Nephron progenitor cell (in vitro differentiated cells): ENCODE measurements at regions not wholly inside any gene's neighbourhood (a gene's known extent, or its start where the extent isn't known, plus 50 kb on each side); places are given as distances from the start of the nearest gene placed in this dataset.

Experiments used
- DNase-seq: peaks from one replicate; pipeline ENCODE4 v3.0.0; 2021
- H3K27ac Mint-ChIP-seq: 2 replicates; pipeline ENCODE4 v1.8.0; 2021; ENCODE audit warnings: mild to moderate bottlenecking, moderate library complexity, mixed read lengths
- H3K27me3 Mint-ChIP-seq: 2 replicates; pipeline ENCODE4 v1.8.0; 2021; ENCODE audit warnings: mild to moderate bottlenecking, low read depth, mixed read lengths; ENCODE audit not compliant: poor library complexity
- H3K36me3 Mint-ChIP-seq: 2 replicates; pipeline ENCODE4 v1.8.0; 2021; ENCODE audit warnings: low read depth, mixed read lengths
- H3K4me1 Mint-ChIP-seq: 2 replicates; pipeline ENCODE4 v1.8.0; 2021; ENCODE audit warnings: mixed read lengths
- H3K4me3 Mint-ChIP-seq: 2 replicates; pipeline ENCODE4 v1.8.0; 2021; ENCODE audit warnings: mild to moderate bottlenecking, moderate library complexity, mixed read lengths
- H3K9me3 Mint-ChIP-seq: 2 replicates; pipeline ENCODE4 v1.8.0; 2021; ENCODE audit warnings: mild to moderate bottlenecking, moderate library complexity, mixed read lengths
- CTCF ChIP-seq: fragments of 200-600 bp; sonication (generic); IDR thresholded peaks from 2 replicates; pipeline ENCODE4 v1.5.0; 2021; ENCODE audit warnings: antibody characterized with exemption

- no peak for TF ChIP-seq CTCF
- Mint-ChIP-seq H3K27ac (no peak overlapping the region), H3K4me3 (no peak overlapping the region), H3K27me3 (peaks cover 2% of the 10 kb centered on the region), H3K4me1 (peaks cover 10% of the 10 kb centered on the region), H3K9me3 (peaks cover 6% of the 10 kb centered on the region), H3K36me3 (no peaks in the 10 kb centered on the region)
- DNase-seq, result no peak
Observed at GRCh38 chr13:75161804-75162203, 320.2 kb downstream of the TBC1D4 start.

- Mint-ChIP-seq H3K4me1 (peaks cover 10% of the 10 kb centered on the region), H3K27ac (no peak overlapping the region), H3K36me3 (no peaks in the 10 kb centered on the region), H3K4me3 (no peak overlapping the region), H3K9me3 (peaks cover 14% of the 10 kb centered on the region), H3K27me3 (peaks cover 2% of the 10 kb centered on the region)
- no peak for TF ChIP-seq CTCF
- DNase-seq, result no peak
Observed at GRCh38 chr13:75160984-75161383, 321.0 kb downstream of the TBC1D4 start.

- H3K4me3 Mint-ChIP-seq, result no peak overlapping the region
- no peak for DNase-seq
- H3K4me1 Mint-ChIP-seq, result no peaks in the 10 kb centered on the region
- peaks cover 7% of the 10 kb centered on the region for H3K36me3 Mint-ChIP-seq
- no peak for TF ChIP-seq CTCF
- H3K27me3 Mint-ChIP-seq, result no peaks in the 10 kb centered on the region
- no peak overlapping the region for H3K27ac Mint-ChIP-seq
- peaks cover 32% of the 10 kb centered on the region for H3K9me3 Mint-ChIP-seq
Observed at GRCh38 chr13:75154331-75154730, 327.6 kb downstream of the TBC1D4 start.

- Mint-ChIP-seq H3K4me3 (no peak overlapping the region), H3K36me3 (peaks cover 7% of the 10 kb centered on the region), H3K9me3 (peaks cover 32% of the 10 kb centered on the region), H3K27ac (no peak overlapping the region), H3K27me3 (no peaks in the 10 kb centered on the region), H3K4me1 (no peaks in the 10 kb centered on the region)
- no peak for TF ChIP-seq CTCF
- no peak for DNase-seq
Observed at GRCh38 chr13:75153834-75154233, 328.1 kb downstream of the TBC1D4 start.

GRCh38 chr13:75153386-75153785 lies 328.6 kb downstream of the TBC1D4 start:
- Mint-ChIP-seq H3K27ac (no peak overlapping the region), H3K27me3 (no peaks in the 10 kb centered on the region), H3K9me3 (peaks cover 32% of the 10 kb centered on the region), H3K36me3 (peaks cover 7% of the 10 kb centered on the region), H3K4me3 (no peak overlapping the region), H3K4me1 (no peaks in the 10 kb centered on the region)
- TF ChIP-seq CTCF, result no peak
- no peak for DNase-seq

GRCh38 chr13:75151081-75151643 lies 330.8 kb downstream of the TBC1D4 start:
- no peak for DNase-seq
- Mint-ChIP-seq H3K4me3 (no peak overlapping the region), H3K9me3 (peaks cover 19% of the 10 kb centered on the region), H3K27ac (no peak overlapping the region), H3K27me3 (no peaks in the 10 kb centered on the region), H3K36me3 (peaks cover 7% of the 10 kb centered on the region), H3K4me1 (no peaks in the 10 kb centered on the region)
- no peak for TF ChIP-seq CTCF
